ENCODE measurements at regions not wholly inside any gene's neighbourhood (a gene's known extent, or its start where the extent isn't known, plus 50 kb on each side); places are given as distances from the start of the nearest gene placed in this dataset.

GRCh38 chr7:125572414-125572813 lies 642.8 kb upstream of the POT1 start:
- TF ChIP-seq CTCF (IDR thresholded peaks at IDR 0.05) (no peak), EZH2 (IDR thresholded peaks at IDR 0.05) (no peak)
